ENCODE measurements at regions not wholly inside any gene's neighbourhood (a gene's known extent, or its start where the extent isn't known, plus 50 kb on each side); places are given as distances from the start of the nearest gene placed in this dataset.
"Not testable (repeated sequence)": the region's sequence is repeated elsewhere in the genome, so short reads cannot be mapped to it uniquely, and the experiment has no call there.

- not testable (repeated sequence) for TF ChIP-seq CTCF (IDR thresholded peaks at IDR 0.05; ENCODE audit: extremely low read depth in 1 of 2, insufficient read depth in 1 of 2, low read depth in 1 of 2, low read length in 2 of 2); POLR2AphosphoS5 (IDR thresholded peaks at IDR 0.05; ENCODE audit: insufficient read depth, low read depth, low read length); POLR2A (IDR thresholded peaks at IDR 0.05; ENCODE audit: low read depth, low read length); EZH2 (IDR thresholded peaks at IDR 0.05; ENCODE audit: borderline replicate concordance, low read depth, low read length, severe bottlenecking)
Observed at GRCh38 chr7:39793851-39794250, 156.2 kb upstream of the CDK13 start.

All from endothelial cell of umbilical vein (primary cell).